HG03520 (cell line): ENCODE measurements at regions not wholly inside any gene's neighbourhood (a gene's known extent, or its start where the extent isn't known, plus 50 kb on each side); places are given as distances from the start of the nearest gene placed in this dataset.
"Not testable (repeated sequence)": the region's sequence is repeated elsewhere in the genome, so short reads cannot be mapped to it uniquely, and the experiment has no call there.

Source experiments
- ATAC-seq: cut with Tn5 transposase; IDR thresholded peaks from one replicate; pipeline ENCODE4 v1.9.1; 2021; ENCODE audit warnings: mild to moderate bottlenecking, moderate library complexity; ENCODE audit not compliant: unreplicated experiment

GRCh38 chr6:30807566-30807965 lies 63.2 kb upstream of the IER3 start:
- ATAC-seq: not testable (repeated sequence)

DNA sequence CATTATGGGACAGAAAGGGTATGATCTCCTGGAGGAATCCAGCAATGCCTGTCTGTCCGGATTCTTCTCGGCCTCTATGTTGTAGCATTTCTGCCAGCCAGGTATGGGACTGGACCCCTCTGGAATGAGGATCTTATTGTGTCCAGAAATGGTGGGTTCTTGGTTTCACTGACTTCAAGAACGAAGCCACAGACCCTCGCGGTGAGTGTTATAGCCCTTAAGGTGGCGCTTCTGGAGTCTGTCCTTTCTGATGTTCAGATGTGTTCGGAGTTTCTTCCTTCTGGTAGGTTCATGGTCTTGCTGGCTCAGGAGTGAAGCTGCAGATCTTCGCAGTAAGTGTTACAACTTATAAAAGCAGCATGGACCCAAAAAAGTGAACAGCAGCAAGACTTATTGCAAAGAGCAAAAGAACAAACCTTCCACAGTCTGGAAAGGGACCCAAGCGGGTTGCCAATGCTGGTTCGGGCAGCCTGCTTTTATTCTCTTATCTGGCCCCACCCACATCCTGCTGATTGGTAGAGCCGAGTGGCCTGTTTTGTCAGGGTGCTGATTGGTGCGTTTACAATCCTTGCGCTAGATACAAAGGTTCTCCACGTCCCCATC lies 62.3 kb upstream of the IER3 start:
- ATAC-seq: no peak

- no peak for ATAC-seq
Observed at GRCh38 chr6:30804333-30804732, 60.0 kb upstream of the IER3 start.

DNA sequence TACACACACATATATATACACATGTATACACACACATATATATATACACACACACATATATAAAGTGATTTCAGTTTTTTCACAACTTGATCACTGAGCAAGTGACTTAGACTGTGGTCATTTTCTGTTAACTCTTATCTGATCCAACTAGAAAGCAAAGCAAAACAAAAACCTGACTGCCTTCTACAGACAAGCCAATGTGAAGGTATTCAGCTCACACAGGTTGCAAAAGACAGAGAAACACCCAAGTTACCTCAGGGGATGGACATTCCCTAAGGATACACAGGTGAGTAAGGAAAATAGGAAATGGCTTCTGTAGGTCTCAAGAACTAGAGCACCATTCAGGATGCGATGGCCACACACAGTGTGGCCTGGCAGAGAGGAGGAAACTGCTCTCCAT lies 58.4 kb upstream of the IER3 start:
- ATAC-seq: no peak

DNA sequence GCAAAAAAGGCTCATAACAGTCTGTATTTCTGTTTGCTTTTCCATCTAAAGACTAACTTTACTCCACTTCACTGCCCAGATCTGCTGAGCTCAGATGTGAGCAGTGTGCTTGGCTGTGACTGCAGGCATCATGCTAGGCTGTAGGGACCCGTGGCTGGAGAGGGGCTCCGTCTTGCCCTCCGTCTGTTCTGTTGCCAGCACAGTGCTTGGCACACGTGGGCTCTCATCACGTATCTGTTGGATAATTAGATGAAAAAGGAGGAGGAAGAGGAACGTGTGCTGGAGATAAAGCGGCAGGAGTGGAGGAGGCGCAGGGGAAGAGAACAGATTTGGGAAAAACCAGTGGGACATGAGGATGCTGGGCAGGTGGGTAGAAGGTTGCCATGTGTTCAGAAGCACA lies 57.6 kb upstream of the IER3 start:
- no peak for ATAC-seq

GRCh38 chr6:30800871-30801270 lies 56.5 kb upstream of the IER3 start:
- no peak for ATAC-seq

DNA sequence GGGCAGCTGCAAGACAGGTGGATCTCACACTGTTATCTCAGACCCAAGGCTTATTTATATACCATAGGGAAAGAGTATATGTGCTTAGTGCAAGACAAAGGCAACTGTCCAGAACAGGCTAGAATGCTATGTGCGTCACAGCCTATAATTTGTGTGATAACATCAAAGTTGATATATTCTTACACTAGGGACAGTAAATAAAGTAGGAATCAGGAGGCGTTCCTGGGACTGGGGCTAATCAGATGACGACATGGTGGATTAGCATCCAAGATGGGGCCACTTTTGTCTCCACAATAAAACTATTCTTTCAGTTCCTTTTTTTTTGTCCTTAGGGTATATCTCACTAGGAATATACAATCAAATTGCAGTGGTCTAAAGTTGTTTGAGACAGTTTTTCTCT lies 54.9 kb upstream of the IER3 start:
- ATAC-seq: no peak

GRCh38 chr6:30798494-30798893 lies 54.1 kb upstream of the IER3 start:
- ATAC-seq: no peak

GRCh38 chr6:30795549-30796293 lies 51.4 kb upstream of the IER3 start:
- no peak for ATAC-seq
